Tongue (tissue), 1 donor: ENCODE measurements at regions not wholly inside any gene's neighbourhood (a gene's known extent, or its start where the extent isn't known, plus 50 kb on each side); places are given as distances from the start of the nearest gene placed in this dataset.

Experiments
- DNase-seq: peaks from one replicate; pipeline ENCODE4 v3.0.0-alpha.2; 2015

DNA sequence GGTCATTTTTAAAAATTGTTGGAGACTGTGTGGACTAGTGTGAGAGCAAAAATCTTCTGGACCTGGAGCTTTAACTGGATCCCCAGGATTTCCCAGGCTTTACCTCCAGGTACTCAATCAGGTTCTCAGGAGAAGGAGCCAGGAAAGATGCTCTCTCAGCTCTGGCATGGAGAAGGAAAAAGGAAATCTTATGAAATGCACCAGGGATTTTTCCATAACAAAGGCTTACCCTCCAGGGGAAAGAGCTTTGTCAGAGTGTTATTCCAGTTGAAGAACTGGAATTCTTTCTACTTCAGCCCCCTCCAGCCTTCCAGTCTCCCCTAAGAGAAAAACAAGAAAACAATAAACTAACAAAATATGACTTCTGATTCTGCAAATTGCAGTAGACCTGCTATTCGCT, 436.7 kb upstream of the ANKRD30A start:
- DNase-seq = no peak

DNA sequence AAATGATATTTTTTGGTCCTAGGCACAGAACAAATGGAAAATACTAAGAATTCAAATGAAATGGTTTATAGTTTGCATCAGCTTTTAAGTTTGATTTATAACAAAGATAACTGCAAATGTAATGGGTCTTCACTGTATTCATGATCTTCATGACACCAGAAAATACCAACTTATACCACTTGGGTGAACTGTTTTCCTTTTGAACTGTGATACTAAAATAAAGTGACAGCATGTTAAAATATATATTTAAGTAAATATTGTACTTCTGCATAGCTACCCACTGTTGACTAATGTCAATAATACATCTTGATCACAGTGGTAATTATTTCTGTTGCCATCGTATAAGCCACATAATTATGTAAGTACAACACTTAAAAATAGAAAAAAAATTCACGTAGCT, 442.0 kb upstream of the ANKRD30A start:
- DNase-seq = no peak

DNA sequence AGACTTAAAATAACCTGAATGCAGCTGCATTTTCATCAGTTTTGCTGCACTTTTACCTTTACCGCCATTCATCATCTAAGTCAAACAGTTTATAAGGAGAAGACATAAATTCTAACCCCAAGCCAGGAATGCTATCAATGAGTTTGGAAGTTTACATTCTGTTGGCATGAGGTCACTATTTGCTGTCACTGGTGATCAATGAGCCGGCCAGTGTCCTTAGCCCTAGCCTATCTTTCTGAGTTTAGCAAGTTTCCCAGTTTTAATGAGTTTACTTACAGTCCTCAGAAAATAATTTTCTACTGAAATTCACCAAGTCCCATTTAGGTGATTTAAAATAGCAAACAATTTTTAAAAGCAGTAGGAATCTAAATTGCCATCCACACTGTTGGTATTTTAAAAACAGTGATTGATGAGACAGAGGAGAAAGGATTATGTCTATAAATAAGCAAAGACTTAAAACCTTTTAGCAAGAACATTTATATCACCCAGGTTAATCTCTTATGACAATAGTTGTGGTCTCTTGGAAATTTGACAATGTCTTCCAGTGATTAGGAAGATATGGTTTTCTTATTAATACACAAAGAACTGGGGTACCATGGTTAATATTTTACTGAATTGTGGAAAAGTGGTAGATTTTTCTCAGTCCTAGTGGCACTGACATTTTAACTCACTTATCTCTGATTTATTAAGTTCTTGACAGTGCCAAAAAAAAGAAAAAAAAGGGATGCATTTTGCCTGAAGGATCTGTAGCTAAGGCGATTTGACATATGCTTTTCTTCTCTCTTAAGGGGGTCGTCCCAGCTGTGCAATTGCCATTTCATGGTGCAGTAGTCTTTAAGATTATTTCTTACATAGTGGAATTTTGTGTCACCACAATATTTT, 443.4 kb upstream of the ANKRD30A start:
- DNase-seq = no peak

DNA sequence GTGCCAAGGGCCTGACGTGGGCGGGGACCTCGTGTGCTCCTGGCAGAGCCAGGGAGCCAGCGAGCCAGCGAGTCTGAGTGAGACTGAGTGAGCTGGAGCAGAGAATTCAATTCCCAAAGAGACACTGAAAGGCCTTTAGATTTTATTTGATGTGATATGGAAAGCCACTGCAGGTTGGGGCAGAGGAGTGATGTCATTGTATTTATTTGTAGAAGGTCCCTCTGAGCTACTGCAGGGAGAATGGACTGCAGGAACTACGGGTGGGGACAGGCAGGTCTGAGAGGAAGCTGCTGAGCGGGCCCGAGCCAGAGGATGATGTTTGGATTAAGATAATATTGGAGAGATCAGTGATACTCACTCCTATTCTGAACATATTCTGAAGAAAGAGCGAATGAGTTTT, 445.8 kb upstream of the ANKRD30A start:
- no peak for DNase-seq

DNA sequence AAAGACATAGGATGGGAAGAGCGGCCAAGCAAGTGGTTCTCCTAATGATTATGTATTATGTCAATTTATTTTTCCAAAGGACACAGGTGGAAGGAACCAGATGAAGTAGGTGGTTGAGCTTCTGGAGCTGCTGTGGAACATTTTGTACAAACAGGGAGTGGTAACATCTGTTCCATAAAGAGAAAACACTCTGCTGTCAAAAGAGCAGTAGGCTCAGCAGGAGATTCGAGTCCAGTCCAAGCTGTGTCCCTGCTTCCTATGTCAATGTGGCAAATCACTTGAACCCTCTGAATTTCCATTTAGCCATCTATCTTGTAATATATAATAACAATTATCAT, 448.0 kb upstream of the ANKRD30A start:
- DNase-seq = no peak

DNA sequence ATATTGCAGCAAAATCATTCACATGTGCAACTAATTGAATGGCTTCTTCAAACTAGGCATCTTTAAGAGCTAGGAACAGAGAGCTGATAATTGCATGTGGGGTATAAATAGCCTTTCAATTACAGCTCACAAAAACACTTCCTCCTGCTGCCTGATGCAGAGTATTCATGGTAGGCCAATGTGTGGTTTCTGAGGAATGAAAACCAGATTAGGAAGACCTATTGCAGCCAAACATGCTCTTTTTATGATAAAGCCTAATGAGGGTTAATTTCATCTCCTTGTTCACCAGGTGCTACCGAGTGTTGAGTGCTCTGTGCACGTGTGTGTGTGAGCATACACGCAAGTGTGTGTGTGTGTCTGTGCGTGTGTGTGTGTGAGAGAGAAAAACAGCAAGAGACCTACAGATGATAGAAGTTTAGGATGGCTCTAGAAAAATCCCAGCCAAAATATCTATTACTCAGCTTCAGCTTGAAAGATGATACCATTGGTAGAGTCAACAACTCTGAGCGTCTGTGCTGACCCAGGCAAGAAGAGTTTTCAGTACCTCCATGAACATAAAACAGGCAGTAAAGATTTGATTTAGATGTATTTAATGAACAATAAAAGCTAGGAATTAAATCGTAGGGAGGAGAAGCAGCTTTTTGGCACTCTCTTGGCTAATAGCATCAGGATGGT, 448.5 kb upstream of the ANKRD30A start:
- no peak for DNase-seq

DNA sequence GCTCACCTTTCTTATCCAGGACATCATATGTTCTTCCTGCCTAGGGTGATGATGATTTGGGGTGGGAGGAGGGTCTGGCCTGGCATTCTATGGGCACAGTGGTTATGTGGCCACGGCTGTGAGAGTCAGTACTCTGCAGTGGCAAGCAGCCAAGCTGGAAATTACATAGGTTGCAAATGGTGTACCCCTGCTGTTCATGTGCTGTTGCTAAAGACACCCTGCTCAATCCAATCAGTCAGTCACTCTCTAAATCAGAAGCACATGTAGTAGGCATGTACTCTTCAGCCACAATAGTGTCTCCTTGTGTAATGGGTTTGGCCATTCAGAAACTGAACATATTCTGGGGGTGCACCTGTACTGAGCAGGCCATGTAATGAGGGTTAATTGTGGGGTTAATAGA, 449.1 kb upstream of the ANKRD30A start:
- no peak for DNase-seq

DNA sequence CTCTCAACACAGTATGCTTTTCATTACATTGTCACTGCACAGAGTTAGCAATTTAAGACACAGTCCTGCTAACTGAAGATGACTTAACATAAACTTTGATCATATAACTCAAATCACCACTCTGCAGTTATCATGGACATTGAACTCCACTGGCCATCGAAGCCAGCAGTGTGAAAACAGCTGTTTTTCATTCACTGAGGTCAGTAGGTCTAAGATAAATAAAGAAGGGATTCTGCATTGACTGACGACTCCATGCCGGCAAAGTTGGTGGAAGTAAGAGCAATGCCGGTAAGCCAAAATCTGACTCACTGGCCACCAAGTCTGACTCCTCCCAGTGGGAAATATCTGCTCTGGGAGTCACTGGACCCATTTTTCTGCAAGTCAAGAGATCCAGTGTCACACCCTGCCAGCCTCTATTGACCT, 449.9 kb upstream of the ANKRD30A start:
- no peak for DNase-seq

DNA sequence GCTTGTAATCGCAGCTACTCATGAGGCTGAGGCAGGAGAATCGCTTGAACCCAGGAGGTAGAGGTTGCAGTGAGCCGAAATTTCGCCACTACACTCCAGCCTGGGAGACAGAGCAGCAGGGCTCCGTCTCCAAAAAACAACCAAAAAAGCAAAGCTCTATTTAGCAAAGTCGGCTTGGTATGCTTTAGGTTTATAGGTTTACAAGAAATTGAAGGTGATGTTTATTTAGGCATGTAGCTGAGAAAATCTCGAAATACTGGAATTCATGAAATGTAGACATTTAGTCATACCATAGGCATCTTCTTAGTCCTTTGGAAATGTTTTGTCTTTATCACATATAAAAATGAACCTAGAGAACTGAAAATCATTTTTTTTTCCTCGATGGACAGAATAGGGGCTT, 453.8 kb upstream of the ANKRD30A start:
- DNase-seq = no peak

DNA sequence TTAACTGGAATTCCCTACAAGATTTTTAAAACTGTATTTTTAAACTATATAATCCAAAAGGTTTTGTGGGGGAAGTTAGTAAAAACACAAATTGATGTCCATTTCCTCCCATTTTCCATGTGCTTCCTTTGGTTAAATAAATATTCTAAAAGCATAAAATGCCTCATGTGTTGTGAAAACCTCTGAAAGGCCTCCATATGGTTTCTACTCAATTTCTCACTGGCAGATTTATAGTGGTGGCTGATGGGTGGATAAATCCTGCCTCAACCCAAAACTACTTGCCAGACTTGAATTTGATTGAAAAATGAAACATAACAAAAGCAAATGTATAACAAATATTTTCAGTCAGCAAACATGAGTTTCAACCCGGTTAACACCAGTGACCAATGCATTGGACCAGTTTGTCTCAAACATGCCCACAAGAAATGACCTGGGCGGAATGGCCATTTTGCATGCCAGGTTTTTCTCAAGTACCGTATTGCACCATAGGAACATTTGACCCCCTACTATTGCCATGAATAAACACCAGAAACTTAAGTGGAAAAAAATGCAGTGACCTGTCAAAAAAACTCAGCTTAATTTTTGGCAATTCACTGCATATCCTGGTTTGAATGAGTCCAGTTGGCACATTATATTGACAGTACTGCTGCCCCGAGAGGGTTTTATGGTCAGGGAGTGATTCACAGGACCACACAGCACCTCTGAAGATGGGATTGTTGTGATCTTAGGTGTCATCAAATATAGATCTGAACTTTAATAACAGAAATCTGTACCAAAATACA, 454.6 kb upstream of the ANKRD30A start:
- DNase-seq = no peak

DNA sequence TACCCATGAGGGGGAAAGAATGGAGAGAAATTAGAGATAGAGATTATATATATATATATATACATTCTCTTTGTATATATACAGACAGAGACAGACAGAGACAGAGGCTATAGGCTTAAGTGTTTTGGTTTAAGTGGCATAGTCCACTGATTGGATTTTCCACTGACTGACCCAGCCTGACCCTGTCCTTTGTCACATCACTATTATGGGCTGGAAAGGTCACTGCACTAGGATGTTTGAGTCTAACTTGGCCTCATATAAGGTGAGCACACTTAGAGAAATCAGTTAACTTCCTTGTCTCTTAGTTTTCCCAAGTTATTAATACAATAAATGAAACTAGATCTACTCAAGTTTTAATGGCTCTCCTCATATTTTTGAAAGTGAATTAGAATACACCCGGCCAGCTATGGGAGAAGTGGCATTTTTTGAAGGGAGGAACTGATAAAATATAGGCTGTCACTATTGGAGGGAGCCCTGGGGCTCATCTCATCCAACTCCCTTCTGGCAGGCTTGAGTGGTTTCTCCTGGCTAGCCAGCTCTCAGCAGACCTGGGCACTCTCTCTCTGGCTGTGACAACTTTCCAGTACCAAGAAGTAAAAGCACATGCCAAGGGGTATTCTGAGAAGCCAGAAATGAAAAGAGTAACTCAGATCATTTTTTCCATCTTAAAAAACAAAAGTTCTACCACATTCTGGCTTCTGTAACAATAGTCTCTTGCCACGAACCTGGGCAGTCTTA, 455.6 kb upstream of the ANKRD30A start:
- no peak for DNase-seq

DNA sequence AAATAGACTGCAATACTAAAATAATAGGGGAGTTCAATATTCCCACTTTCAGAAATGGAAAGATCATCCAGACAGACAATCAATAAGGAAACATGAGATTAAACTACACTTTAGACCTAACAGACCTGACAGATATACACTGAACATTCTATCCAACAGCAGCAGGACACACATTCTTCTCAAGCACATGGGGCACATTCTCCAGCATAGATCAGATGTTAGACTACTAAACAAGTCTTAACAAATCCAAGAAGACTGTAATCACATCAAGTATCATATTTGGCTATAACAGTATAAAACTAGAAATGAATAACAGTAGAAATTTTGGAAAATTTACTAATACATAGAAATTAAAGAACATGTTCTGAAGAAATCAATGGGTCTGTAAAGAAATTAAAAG, 458.9 kb upstream of the ANKRD30A start:
- DNase-seq = no peak

DNA sequence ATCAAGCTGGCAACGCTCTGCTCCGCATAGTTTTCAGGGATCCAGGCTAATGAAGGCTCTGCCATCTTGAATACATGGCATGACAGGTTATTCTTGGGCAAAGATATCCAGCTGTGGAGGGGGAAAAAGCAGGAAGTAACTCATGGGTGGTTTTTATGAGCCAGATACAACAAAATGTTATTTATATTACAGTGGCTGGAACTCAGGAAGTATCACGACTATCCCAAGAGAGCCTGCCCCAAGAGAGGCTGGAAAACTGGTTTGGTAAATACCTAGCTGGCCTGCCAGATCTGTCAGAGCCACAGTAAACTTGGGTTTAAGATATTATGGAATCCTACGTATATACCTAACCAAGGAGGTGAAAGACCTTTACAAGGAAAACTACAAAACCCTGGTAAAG, 462.8 kb upstream of the ANKRD30A start:
- DNase-seq = no peak

DNA sequence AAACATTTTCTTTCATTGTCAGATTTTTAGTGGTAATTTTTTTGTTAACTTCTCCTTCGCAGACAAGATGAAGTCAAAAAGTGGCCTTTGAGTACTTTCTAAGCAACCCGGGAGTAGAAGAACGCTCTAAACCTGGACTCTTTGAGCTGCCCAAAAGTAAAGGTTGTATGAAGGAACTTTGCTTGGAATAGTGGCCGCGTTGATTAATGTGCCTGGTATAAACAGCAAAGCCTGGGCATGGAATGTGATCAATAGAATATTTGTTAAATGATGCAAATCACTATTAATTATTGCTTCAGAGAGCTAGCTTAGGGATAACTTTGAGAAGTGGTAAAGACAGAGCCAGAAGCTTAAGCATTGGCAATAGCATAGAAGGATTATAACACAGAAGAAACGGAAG, 475.1 kb upstream of the ANKRD30A start:
- DNase-seq = no peak

DNA sequence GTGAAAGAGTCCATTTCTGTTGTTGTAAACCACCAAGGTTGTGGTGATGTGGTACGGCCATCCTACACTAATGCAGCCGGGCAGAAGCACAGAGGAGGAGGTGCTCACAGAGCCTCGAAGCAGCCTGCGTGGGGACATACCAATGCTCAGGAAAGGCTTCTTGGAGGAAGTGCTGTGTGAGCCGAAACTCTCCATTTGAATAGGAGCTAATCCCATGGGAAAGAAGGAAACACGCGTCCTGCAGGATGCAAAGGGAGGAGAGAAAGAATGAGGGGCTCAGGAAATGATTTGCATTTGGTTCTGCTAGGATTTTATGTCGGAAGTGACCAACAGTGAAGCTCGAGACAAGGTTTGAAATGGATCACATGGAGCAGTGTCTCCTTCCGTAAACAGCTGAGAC, 477.9 kb upstream of the ANKRD30A start:
- DNase-seq = no peak

DNA sequence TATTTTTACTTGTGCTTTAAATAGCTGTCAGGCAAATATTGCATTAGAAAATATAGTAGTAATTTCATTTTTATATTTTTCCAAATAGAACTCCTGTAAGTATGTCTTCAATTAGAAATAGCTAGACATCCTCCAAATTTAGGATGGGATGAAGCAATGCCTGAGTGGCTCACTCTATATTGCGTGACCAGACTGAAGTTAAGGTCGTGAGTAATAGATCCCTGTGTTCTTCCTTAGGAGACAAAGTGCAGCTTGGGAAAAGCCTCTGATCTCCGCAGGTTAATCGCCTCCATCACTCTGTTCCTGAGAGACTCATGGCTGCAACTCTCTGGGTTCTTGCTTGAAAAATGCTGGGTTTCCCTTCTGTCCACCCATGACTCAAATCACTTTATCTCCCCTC, 484.8 kb upstream of the ANKRD30A start:
- DNase-seq = no peak

DNA sequence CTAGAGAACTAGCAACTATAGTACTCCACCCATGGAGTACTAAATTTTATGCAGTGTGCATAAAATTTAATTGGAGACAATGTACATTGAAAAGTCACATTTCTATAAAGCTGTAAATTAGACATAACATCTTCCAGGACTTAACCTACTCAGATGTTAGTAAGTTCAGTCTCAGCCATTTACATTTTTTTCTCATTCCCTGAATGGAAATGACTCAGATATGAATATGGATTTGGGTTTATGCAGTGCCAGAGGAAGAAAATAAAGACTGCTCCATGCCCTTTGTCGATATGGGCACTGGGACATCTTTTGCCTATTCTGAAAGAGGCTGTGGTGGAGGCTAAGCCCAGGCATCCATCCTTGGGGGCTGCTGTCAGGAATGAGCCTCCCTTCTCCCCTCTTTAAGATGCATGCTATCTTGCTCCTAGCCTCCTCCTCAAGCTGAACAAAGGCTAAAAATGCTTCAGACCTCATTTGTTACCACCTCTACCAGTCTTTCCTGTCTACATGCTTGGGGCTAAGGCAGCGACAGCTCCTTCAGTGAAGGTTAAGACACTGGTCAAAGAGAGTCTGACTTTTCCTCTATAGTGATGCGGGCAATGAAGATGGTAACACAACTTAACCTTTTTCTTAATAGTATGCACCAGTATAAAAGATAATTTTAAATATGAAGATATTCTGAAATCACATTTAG, 486.8 kb upstream of the ANKRD30A start:
- no peak for DNase-seq

DNA sequence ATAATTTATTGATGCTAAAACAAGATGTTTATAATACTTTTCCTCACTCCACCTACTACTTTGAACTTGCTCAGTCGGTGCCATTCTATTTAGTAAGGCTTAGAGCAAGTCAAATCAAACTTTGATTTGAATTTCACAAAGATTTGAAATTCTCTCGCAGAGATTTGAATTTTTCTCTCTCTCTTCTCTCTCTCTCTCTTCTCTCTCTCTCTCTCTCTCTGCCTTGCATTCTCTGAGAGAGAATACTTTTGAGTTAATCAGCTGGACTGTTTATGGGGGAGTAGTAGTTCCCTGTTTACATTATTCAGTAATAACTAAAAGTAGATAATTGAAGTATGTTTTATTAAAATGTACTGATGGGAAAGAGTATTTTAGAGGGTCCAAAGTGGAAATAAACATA, 488.5 kb upstream of the ANKRD30A start:
- no peak for DNase-seq

DNA sequence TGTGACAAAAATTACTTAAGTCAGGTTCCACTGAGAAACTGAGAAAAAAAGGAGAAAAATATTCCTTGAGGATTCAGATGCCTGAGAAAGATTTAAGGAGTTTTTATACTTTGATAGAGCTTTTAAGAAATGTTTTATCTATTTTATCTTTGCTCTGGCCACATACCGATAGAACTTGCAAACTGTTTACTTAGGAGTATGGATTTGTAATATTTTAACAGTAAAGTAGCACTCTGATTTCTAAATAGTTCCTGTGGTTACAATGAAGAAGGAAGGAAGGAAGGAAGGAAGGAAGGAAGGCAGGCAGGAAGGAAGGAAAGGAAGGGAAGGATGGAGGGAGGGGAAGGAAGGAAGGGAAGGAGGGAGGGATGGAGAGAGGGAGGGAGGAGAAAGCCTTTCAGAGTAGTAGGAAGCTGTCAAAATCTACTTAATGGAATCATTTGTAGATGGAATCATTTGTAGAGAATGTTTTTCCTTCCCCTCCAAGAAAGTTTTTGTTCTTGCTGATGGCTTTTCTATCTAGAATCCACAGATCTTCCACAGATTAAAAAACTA, 489.0 kb upstream of the ANKRD30A start:
- DNase-seq = no peak

DNA sequence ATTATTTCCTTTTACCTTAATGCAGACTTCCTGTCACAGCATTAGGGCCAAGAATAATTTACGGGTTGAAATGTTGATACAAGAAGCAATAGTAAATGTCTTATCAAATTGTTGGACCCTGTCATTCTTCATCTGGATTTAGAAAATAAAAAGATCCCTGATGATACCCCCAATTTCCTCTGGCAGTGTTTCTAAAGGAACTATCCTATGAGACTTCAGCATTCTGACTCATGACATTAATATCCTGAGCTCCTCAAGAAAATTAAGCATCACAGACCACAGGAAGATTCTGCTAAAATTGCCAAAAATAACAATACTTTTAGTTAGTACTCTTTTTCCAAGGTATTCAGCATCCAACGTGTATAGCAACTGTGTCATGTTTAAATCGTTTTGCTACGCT, 490.5 kb upstream of the ANKRD30A start:
- no peak for DNase-seq

DNA sequence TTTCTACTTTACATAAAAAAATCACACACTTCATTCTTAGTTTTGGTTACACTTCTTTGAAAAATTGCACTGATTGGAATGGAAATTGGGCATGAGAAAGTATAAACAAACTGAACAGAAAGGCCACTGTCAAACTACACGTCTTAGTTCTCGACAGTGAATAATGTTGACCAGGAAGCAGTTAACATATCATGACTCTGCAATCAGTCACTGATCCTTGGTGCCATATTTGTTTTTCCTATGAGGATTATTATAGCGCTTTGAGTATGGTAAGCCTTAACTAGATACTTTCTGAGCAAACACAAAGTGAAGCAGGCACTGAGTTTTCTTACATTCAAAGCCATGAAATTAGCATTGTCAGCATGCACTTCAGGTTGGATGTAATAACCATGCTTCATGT, 495.1 kb upstream of the ANKRD30A start:
- no peak for DNase-seq

DNA sequence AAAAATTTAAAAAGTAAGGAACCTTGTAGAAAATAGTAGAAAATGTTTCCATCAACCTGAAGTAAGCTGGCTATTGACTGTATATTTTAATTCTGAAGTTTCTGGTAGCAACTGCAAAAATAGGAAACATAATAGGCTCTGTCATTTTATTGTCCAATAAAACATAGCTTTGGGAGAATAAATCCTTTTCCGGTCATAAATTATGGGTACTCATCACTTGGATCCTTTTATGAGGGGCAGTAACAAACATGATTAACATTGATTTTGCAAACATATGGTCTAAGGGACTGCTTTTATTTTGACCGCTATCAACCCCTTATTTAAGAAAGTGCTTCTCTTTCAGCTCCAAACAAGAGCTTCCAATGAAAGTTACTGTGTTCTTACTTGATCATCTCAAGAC, 495.9 kb upstream of the ANKRD30A start:
- no peak for DNase-seq
